ENCODE measurements at regions not wholly inside any gene's neighbourhood (a gene's known extent, or its start where the extent isn't known, plus 50 kb on each side); places are given as distances from the start of the nearest gene placed in this dataset.

DNA sequence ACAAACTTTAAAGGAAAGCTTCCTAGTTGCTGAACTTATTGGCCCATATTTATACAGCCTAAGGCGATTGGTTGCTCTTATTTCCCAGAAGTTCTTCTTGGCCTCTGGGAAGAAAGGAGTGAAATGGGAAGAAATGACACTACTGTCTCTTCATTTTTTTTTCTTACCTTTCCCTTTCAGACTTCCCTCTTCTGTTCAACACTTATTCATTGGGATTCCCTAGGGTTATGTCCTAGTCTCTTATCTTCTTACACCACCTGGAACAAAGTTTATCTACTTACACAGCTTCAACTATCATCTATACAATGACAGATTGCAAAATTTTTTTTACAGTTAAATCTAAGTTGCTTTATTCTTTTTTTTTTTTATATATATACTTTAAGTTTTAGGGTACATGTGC, 68.0 kb downstream of the SNX12 start:
- DNase-seq: no peak

DNA sequence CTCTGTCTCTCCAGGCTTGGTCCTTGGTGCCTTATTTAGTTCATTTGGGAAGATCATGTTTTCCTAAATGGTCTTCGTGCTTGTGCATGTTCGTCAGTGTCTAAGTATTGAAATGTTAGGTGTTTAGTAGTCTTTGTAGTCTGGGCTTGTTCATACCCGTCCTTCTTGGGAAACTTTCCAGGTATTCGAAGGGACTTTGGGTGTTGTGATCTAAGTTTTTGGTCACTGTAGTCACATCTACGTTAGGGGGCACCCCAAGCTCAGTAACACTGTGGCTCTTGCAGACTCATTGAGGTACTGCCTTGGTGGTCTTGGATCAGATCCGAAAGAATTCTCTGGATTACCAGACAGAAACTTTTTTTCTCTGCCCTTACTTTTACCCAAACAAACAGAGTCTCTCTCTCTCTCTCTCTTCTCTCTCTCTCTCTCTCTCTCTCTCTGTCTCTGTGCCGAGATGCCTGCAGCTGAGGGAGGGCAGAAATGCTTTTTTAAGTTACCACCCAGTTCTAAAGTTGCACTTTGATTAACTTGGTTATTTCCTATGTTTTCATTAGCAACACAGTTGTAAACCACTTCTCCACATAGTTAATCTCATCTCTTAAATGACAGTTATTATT, 67.6 kb upstream of the SLC7A3 start:
- peak in 24 of 51 donors; percentile 0 to 46 (median 4) for DNase-seq

DNA sequence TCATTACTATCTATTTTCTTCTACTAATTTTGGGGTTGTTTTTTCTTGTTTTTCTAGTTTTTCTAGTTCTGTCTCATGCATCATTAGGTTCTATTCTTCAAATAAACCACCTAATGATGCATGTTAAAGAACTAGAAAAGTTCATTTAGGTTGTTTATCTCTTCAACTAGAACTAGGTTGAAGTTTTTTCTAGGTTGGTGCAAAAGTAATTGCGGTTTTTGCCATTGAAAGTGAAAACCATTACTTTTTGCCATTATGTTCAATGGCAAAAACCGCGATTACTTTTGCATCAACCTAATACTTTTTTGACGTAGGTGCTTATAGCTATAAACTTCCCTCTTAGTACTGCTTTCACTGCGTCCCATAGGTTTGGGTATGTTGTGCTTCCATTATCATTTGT, 64.4 kb upstream of the SLC7A3 start:
- DNase-seq: no peak

DNA sequence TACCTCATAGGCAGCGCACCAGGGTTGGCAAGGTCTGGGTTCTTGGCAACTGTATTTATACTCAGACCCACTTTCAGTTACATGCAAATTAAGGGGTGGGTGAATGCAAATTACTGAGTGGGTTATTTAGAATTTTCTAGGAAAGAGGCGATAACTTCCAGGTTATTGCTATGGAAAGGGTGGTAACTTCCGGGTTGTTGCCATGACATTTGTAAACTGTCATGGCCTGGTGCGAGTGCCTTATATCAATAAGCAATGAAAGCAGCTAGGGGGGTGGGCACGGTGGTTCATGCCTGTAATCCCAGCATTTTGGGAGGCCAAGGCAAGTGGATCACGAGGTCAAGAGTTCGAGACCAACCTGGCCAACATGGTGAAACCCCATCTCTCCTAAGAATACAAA, 57.5 kb upstream of the SLC7A3 start:
- DNase-seq: no peak
